ENCODE measurements at regions not wholly inside any gene's neighbourhood (a gene's known extent, or its start where the extent isn't known, plus 50 kb on each side); places are given as distances from the start of the nearest gene placed in this dataset.
"Not testable (repeated sequence)": the region's sequence is repeated elsewhere in the genome, so short reads cannot be mapped to it uniquely, and the experiment has no call there.

DNA sequence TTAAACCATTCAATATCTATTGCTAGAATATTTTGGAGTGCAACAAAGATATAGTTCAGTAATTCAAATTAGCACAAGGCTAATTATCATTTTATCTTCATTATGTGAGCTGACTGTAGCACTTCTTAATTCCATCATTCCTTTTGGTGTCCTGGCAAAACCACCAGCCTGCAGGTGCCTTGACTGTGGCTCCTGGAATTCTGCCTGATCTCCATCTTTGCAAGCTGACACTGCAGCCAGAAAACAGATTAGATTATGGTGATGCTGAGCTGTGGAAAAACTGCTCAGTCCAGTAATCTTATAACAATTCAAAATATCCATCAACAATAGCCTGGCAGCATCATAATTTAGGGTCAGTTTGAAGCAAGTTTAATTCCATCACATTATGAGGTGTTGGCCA is 919.5 kb downstream of the DTWD2 start:
- intact Hi-C loops (cut with DNase I; ENCODE audit: low total_unique reads), result no loop called here
- DNase-seq, result no peak
- no peak for TF ChIP-seq POLR2A (IDR thresholded peaks at IDR 0.05)
- TF ChIP-seq POLR2AphosphoS5 (IDR thresholded peaks at IDR 0.05), result no peak
- TF ChIP-seq, protein P1, sequence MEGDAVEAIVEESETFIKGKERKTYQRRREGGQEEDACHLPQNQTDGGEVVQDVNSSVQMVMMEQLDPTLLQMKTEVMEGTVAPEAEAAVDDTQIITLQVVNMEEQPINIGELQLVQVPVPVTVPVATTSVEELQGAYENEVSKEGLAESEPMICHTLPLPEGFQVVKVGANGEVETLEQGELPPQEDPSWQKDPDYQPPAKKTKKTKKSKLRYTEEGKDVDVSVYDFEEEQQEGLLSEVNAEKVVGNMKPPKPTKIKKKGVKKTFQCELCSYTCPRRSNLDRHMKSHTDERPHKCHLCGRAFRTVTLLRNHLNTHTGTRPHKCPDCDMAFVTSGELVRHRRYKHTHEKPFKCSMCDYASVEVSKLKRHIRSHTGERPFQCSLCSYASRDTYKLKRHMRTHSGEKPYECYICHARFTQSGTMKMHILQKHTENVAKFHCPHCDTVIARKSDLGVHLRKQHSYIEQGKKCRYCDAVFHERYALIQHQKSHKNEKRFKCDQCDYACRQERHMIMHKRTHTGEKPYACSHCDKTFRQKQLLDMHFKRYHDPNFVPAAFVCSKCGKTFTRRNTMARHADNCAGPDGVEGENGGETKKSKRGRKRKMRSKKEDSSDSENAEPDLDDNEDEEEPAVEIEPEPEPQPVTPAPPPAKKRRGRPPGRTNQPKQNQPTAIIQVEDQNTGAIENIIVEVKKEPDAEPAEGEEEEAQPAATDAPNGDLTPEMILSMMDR (IDR thresholded peaks at IDR 0.05 in 8 of 11, conservative IDR thresholded peaks at IDR 0.05 in 3 of 11), result no peak
- no peaks in the 10 kb centered on the region for H3K27me3 ChIP-seq (replicated peaks in 1 of 7)
- no peaks in the 10 kb centered on the region for H3K9me3 ChIP-seq
- H3K27ac ChIP-seq, result no peak overlapping the region
- H3K4me3 ChIP-seq, result no peak overlapping the region
- H3K4me1 ChIP-seq, result no peaks in the 10 kb centered on the region
- H3K36me3 ChIP-seq, result no peaks in the 10 kb centered on the region

DNA sequence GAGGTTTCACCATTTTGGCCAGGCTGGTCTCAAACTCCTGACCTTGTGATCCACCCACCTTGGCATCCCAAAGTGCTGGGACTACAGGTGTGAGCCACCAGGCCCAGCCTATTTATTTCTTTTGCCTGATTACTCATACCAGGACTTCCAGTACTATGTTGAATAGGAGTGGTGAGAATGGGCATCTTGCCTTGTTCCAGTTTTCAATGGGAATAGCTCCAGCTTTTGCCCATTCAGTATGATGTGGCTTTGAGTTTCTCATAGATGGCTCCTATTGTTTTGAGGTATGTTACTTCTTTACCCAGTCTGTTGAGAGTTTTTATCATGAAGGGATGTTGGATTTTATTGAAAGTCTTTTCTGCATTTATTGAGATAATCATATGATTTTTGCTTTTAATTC is 924.5 kb downstream of the DTWD2 start:
- H3K27ac ChIP-seq; intact Hi-C loops (cut with DNase I; ENCODE audit: low total_unique reads); DNase-seq; H3K4me3 ChIP-seq; H3K4me1 ChIP-seq; H3K36me3 ChIP-seq; H3K27me3 ChIP-seq (replicated peaks in 1 of 7): not testable (repeated sequence)
- peaks cover 0 to 18% (median 2%) of the 10 kb centered on the region in 8 donors for H3K9me3 ChIP-seq

DNA sequence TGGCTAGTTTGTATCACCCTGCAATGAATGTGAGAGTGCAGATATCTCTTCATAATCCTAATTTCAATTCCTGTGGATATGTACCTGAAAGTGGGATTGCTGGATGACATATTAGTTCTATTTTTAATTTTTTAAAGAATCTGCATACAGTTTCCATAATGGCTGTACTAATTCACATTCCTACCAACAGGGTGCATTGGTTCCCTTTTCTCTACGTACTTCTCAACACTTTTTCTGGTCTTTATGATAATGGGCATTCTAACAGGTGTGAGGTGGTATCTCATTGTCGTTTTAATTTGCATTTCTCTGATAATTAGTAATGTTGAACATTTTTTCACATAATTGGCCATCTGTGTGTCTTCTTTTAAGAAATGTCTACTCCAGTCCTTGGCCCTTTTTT is 927.5 kb downstream of the DTWD2 start:
- Histone ChIP-seq H3K4me3 (no peak overlapping the region), H3K9me3 (peaks cover 0 to 18% (median 2%) of the 10 kb centered on the region in 8 donors), H3K27ac (no peak overlapping the region), H3K4me1 (no peaks in the 10 kb centered on the region), H3K27me3 (replicated peaks in 1 of 7) (no peaks in the 10 kb centered on the region), H3K36me3 (no peaks in the 10 kb centered on the region)
- intact Hi-C loops (cut with DNase I; ENCODE audit: low total_unique reads), result no loop called here
- 52 to 78% (median 71%) methylated on average over 2 of the region's 2 CpGs for WGBS, 5 donors
- no peak for DNase-seq
- no peak for TF ChIP-seq POLR2A (IDR thresholded peaks at IDR 0.05)
- TF ChIP-seq, protein P1 (IDR thresholded peaks at IDR 0.05 in 8 of 11, conservative IDR thresholded peaks at IDR 0.05 in 3 of 11), result no peak
- no peak for TF ChIP-seq POLR2AphosphoS5 (IDR thresholded peaks at IDR 0.05)

DNA sequence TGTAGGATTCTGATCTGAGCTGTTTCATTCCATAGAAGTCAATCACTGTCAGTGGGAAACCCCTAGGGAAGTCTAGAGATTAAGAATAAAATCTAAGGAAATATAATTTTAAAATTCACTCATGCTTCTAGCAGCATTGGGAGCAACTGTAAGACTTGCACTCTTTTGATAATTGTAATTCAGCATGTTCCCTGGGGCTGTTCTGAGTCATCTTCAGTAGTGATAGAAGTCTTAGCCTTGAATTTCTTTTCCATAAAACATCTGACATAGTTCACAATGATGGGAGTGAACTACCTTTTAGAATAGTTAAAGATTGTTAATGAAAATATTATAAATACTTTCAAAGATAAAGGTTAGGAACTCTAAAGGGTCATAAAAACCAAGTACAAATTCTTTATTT is 935.8 kb downstream of the DTWD2 start:
- DNase-seq, result no peak
- TF ChIP-seq POLR2A (IDR thresholded peaks at IDR 0.05), result no peak
- TF ChIP-seq, protein P1 (IDR thresholded peaks at IDR 0.05 in 8 of 11, conservative IDR thresholded peaks at IDR 0.05 in 3 of 11), result no peak
- no peak for TF ChIP-seq POLR2AphosphoS5 (IDR thresholded peaks at IDR 0.05)
- H3K9me3 ChIP-seq, result peaks cover 0 to 20% (median 13%) of the 10 kb centered on the region in 8 donors
- intact Hi-C loops (cut with DNase I; ENCODE audit: low total_unique reads), result no loop called here
- no peak overlapping the region for H3K4me3 ChIP-seq
- H3K27me3 ChIP-seq (replicated peaks in 1 of 7), result no peaks in the 10 kb centered on the region
- H3K4me1 ChIP-seq, result no peaks in the 10 kb centered on the region
- H3K27ac ChIP-seq, result no peak overlapping the region
- no peaks in the 10 kb centered on the region for H3K36me3 ChIP-seq

DNA sequence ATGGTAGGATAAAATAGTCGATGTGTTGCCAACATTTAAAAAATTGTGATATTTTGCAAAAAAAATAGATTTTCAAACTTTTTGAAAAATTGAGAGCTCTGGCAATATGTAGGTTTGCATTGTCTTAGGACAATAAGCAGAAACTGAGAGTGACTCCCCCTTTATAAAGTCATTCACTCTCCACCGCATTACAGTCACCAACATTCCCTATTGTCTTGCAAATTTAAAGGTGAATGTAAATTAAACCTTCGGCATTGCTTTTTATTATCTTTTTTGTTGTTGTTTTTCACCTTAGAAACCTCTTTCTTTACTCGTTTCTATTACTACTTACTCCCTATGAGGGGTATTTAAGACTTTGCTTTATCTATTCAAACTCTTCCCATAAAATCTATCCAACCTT is 944.2 kb downstream of the DTWD2 start:
- TF ChIP-seq POLR2A (IDR thresholded peaks at IDR 0.05), result no peak
- H3K9me3 ChIP-seq, result peaks cover 0 to 7% (median 0%) of the 10 kb centered on the region in 8 donors
- intact Hi-C loops (cut with DNase I; ENCODE audit: low total_unique reads), result no loop called here
- H3K4me1 ChIP-seq, result no peaks in the 10 kb centered on the region
- 79 to 89% (median 88%) methylated on average over 4 of the region's 4 CpGs for WGBS, 5 donors
- H3K27me3 ChIP-seq (replicated peaks in 1 of 7), result no peaks in the 10 kb centered on the region
- no peaks in the 10 kb centered on the region for H3K36me3 ChIP-seq
- DNase-seq, result no peak
- no peak overlapping the region for H3K4me3 ChIP-seq
- H3K27ac ChIP-seq, result no peak overlapping the region

Measured in spleen (tissue), 11 donors.